Suprapubic skin (tissue), 4 donors: ENCODE measurements at regions not wholly inside any gene's neighbourhood (a gene's known extent, or its start where the extent isn't known, plus 50 kb on each side); places are given as distances from the start of the nearest gene placed in this dataset.

ENCODE experiments used
- POLR2A ChIP-seq, 2 donors: fragments of 450-650 bp; IDR thresholded peaks; one replicate each; pipeline ENCODE4 v1.6.1; 2017; ENCODE audit warnings: antibody characterized with exemption in 2 of 2, mild to moderate bottlenecking in 2 of 2, moderate library complexity in 2 of 2
- POLR2AphosphoS5 ChIP-seq, 3 donors: sonication (generic); formaldehyde crosslinking; IDR thresholded peaks; one replicate each; pipeline ENCODE4 v1.6.1; 2017; ENCODE audit warnings: antibody characterized with exemption in 3 of 3

- TF ChIP-seq POLR2AphosphoS5 (IDR thresholded peaks at IDR 0.05) (no peak), POLR2A (IDR thresholded peaks at IDR 0.05) (no peak)
Observed at GRCh38 chr18:78901923-78902794, 77.5 kb upstream of the SALL3 start.
